ENCODE measurements at regions not wholly inside any gene's neighbourhood (a gene's known extent, or its start where the extent isn't known, plus 50 kb on each side); places are given as distances from the start of the nearest gene placed in this dataset.

DNA sequence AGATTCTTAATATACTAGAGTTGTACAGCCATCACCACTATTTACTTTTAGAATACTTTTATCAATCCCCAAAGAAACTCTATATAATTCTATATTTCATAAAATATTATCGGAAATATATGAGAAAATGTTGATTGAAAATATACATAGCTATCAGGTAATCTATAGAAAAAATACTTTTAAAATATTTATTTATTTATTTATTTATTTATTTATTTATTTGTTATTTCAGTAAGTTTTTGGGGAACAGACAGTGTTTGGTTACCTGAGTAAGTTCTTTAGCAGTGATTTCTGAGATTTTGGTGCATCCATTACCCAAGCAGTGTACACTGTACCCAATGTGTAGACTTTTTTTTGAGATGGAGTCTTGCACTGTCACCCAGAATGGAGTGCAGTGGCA is 206.6 kb upstream of the DAAM1 start:
- H3K9me3 ChIP-seq (replicated peaks; ENCODE audit: control insufficient read depth, insufficient read depth, low read length): no peaks in the 10 kb centered on the region
- ChIA-PET CTCF (no interaction called here), POLR2A (no interaction called here)
- dilution Hi-C loops (cut with MboI; ENCODE audit: extremely low pct_ligation_motif_present, low sequenced_read_pairs) (no loop called here), intact Hi-C loops (cut with micrococcal nuclease) (no loop called here)
- no peaks in the 10 kb centered on the region for H3K4me1 ChIP-seq (ENCODE audit: control insufficient read depth, extremely low read depth, insufficient read depth, low read length)
- H2AFZ ChIP-seq (ENCODE audit: low read depth, low read length): no peak overlapping the region
- H3K36me3 ChIP-seq (ENCODE audit: control insufficient read depth in 2 of 2, extremely low read depth in 1 of 2, insufficient read depth in 2 of 2, low read length in 2 of 2): no peaks in the 10 kb centered on the region
- H3K9me1 ChIP-seq (replicated peaks; ENCODE audit: control insufficient read depth, extremely low read depth, insufficient read depth, low read length): no peaks in the 10 kb centered on the region
- BruUV-seq (replicated peaks): no TSS peak
- no peaks in the 10 kb centered on the region for H3K27me3 ChIP-seq (ENCODE audit: control insufficient read depth in 2 of 2, insufficient read depth in 2 of 2, low read length in 2 of 2)
- no peak overlapping the region for H3K27ac ChIP-seq (ENCODE audit: insufficient read depth, low read depth, low read length)
- no peak overlapping the region for H3K4me3 ChIP-seq (replicated peaks in 1 of 3; ENCODE audit: insufficient read depth in 1 of 3, low read depth in 1 of 3, low read length in 3 of 3)
- no peak for DNase-seq (ENCODE audit: low read depth, low spot score)
- no peaks in the 10 kb centered on the region for H3K79me2 ChIP-seq (ENCODE audit: control insufficient read depth, insufficient read depth, low read length)
- no peak for TF ChIP-seq POLR2A (IDR thresholded peaks at IDR 0.05; ENCODE audit: low read depth, low read length)
- TF ChIP-seq MAX (IDR thresholded peaks at IDR 0.05; ENCODE audit: insufficient read depth, insufficient read length): no peak
- TF ChIP-seq MYC (IDR thresholded peaks at IDR 0.05; ENCODE audit: low read depth, low read length): no peak
- TF ChIP-seq JUN (IDR thresholded peaks at IDR 0.05; ENCODE audit: borderline replicate concordance, insufficient read depth, insufficient read length, low read depth): no peak
- FAIRE-seq: no peak
- no peak overlapping the region for H3K9ac ChIP-seq (replicated peaks; ENCODE audit: extremely low read depth, insufficient read depth, low read length)
- H3K4me2 ChIP-seq (ENCODE audit: insufficient read depth, low read length): no peak overlapping the region
- H4K20me1 ChIP-seq (replicated peaks; ENCODE audit: control insufficient read depth, extremely low read depth, insufficient read depth, low read length): no peaks in the 10 kb centered on the region

- no peak for DNase-seq (ENCODE audit: low read depth, low spot score)
- no peaks in the 10 kb centered on the region for H3K36me3 ChIP-seq (ENCODE audit: control insufficient read depth in 2 of 2, extremely low read depth in 1 of 2, insufficient read depth in 2 of 2, low read length in 2 of 2)
- H3K4me3 ChIP-seq (replicated peaks in 1 of 3; ENCODE audit: insufficient read depth in 1 of 3, low read depth in 1 of 3, low read length in 3 of 3): no peak overlapping the region
- no peaks in the 10 kb centered on the region for H4K20me1 ChIP-seq (replicated peaks; ENCODE audit: control insufficient read depth, extremely low read depth, insufficient read depth, low read length)
- H3K27ac ChIP-seq (ENCODE audit: insufficient read depth, low read depth, low read length): no peak overlapping the region
- no peak overlapping the region for H3K9ac ChIP-seq (replicated peaks; ENCODE audit: extremely low read depth, insufficient read depth, low read length)
- no peak overlapping the region for H2AFZ ChIP-seq (ENCODE audit: low read depth, low read length)
- no peak for FAIRE-seq
- TF ChIP-seq FOS (IDR thresholded peaks at IDR 0.05; ENCODE audit: borderline replicate concordance, insufficient read depth, low read length) (no peak), MAX (IDR thresholded peaks at IDR 0.05; ENCODE audit: insufficient read depth, insufficient read length) (no peak), GATA2 (IDR thresholded peaks at IDR 0.05; ENCODE audit: insufficient read depth, insufficient read length, low read depth, low read length) (no peak), EZH2 (IDR thresholded peaks at IDR 0.05; ENCODE audit: borderline replicate concordance, low read depth, low read length, severe bottlenecking) (no peak), MYC (IDR thresholded peaks at IDR 0.05; ENCODE audit: low read depth, low read length) (no peak), POLR2A (IDR thresholded peaks at IDR 0.05; ENCODE audit: low read depth, low read length) (no peak), POLR2AphosphoS5 (IDR thresholded peaks at IDR 0.05; ENCODE audit: insufficient read depth, low read depth, low read length) (no peak), JUN (IDR thresholded peaks at IDR 0.05; ENCODE audit: borderline replicate concordance, insufficient read depth, insufficient read length, low read depth) (no peak), CTCF (IDR thresholded peaks at IDR 0.05; ENCODE audit: extremely low read depth in 1 of 2, insufficient read depth in 1 of 2, low read depth in 1 of 2, low read length in 2 of 2) (no peak)
- no peaks in the 10 kb centered on the region for H3K79me2 ChIP-seq (ENCODE audit: control insufficient read depth, insufficient read depth, low read length)
- POLR2A ChIA-PET: no interaction called here
- intact Hi-C loops (cut with micrococcal nuclease) (no loop called here), dilution Hi-C loops (cut with MboI; ENCODE audit: extremely low pct_ligation_motif_present, low sequenced_read_pairs) (no loop called here)
- H3K27me3 ChIP-seq (ENCODE audit: control insufficient read depth in 2 of 2, insufficient read depth in 2 of 2, low read length in 2 of 2): no peaks in the 10 kb centered on the region
- H3K4me1 ChIP-seq (ENCODE audit: control insufficient read depth, extremely low read depth, insufficient read depth, low read length): no peaks in the 10 kb centered on the region
- BruUV-seq (replicated peaks): no TSS peak
- CTCF ChIA-PET: no interaction called here
- H3K9me1 ChIP-seq (replicated peaks; ENCODE audit: control insufficient read depth, extremely low read depth, insufficient read depth, low read length): no peaks in the 10 kb centered on the region
- H3K4me2 ChIP-seq (ENCODE audit: insufficient read depth, low read length): no peak overlapping the region
- H3K9me3 ChIP-seq (replicated peaks; ENCODE audit: control insufficient read depth, insufficient read depth, low read length): no peaks in the 10 kb centered on the region
Observed at GRCh38 chr14:58985786-58986185, 202.7 kb upstream of the DAAM1 start.
